Testis (tissue), 2 donors: ENCODE measurements at regions not wholly inside any gene's neighbourhood (a gene's known extent, or its start where the extent isn't known, plus 50 kb on each side); places are given as distances from the start of the nearest gene placed in this dataset.

Source experiments
- POLR2A ChIP-seq: fragments of 450-650 bp; IDR thresholded peaks from one replicate; pipeline ENCODE4 v1.6.1; 2017; ENCODE audit warnings: antibody characterized with exemption, mild to moderate bottlenecking, moderate library complexity
- TF ChIP-seq, protein P1 (sequence below), 3 experiments: fragments of 450-650 bp in 2 of 3; fragments of 200-600 bp in 1 of 3; sonication (generic) in 1 of 3; IDR thresholded peaks; one replicate each; pipeline ENCODE4 v1.5.1; 2016 to 2019; ENCODE audit warnings: antibody characterized with exemption in 3 of 3, mild to moderate bottlenecking in 2 of 3, moderate library complexity in 1 of 3

DNA sequence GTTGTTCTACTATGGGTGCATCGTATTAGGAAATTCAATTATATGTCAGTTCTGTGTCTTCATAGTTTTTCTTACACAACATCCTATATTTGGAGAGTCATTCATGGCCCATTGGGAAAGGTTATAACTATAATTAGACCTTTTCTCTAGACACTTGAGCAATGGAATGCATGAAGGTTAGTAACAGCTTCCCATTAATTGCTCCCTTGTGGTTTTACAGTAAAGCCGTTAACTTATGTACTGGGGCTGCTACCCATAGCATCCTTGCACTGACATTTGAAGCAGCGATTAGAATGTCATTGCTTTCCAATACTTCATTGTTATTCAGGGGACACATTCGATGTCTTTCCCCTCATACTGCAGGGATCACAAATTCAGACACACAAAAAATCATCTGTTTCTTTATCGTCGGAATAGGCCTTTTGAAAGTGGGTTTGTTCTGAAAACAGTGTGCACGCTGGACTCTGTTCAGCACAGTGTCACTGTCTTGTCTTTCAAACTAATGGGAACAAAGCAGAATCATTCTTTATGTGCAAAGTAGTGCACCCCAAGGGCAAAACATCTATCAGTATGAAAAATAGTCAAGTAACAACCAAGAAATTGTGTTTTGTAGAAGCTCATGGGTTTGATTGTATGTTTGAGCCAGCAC is 634.3 kb upstream of the MAP3K7 start:
- TF ChIP-seq, protein P1, sequence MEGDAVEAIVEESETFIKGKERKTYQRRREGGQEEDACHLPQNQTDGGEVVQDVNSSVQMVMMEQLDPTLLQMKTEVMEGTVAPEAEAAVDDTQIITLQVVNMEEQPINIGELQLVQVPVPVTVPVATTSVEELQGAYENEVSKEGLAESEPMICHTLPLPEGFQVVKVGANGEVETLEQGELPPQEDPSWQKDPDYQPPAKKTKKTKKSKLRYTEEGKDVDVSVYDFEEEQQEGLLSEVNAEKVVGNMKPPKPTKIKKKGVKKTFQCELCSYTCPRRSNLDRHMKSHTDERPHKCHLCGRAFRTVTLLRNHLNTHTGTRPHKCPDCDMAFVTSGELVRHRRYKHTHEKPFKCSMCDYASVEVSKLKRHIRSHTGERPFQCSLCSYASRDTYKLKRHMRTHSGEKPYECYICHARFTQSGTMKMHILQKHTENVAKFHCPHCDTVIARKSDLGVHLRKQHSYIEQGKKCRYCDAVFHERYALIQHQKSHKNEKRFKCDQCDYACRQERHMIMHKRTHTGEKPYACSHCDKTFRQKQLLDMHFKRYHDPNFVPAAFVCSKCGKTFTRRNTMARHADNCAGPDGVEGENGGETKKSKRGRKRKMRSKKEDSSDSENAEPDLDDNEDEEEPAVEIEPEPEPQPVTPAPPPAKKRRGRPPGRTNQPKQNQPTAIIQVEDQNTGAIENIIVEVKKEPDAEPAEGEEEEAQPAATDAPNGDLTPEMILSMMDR (IDR thresholded peaks at IDR 0.05) = no peak
- no peak for TF ChIP-seq POLR2A
